WTC11 (cell line): ENCODE measurements at regions not wholly inside any gene's neighbourhood (a gene's known extent, or its start where the extent isn't known, plus 50 kb on each side); places are given as distances from the start of the nearest gene placed in this dataset.
A peak's percentile ranks its signal among the peaks of the same experiment; 100 is the strongest.

Experiments used
- ATAC-seq: fragments of 200-7000 bp; cut with Tn5 transposase; 2 replicates; pipeline ENCODE4 v1.10.0; 2021; ENCODE audit warnings: mild to moderate bottlenecking, moderate library complexity
- CTCF ChIA-PET: fragments of 300-600 bp; sonication (Branson Sonifier 250); formaldehyde crosslinking; loops from one replicate; lab custom pipeline; 2021; ENCODE audit warnings: antibody characterized with exemption; lab: Charles Lee
- POLR2A ChIA-PET: fragments of 350-600 bp; sonication (Branson Sonifier 250); formaldehyde crosslinking; loops from one replicate; lab custom pipeline; 2021; ENCODE audit warnings: antibody characterized with exemption; lab: Charles Lee
- DNase-seq: peaks from one replicate; pipeline ENCODE4 v3.0.0; 2021; ENCODE audit warnings: low spot score
- H3K27ac Mint-ChIP-seq: 2 replicates; pipeline ENCODE4 v1.8.0; 2021; ENCODE audit warnings: mixed read lengths
- H3K27me3 Mint-ChIP-seq: 2 replicates; pipeline ENCODE4 v1.8.0; 2021; ENCODE audit warnings: low read depth, mild to moderate bottlenecking, moderate library complexity, mixed read lengths
- H3K36me3 Mint-ChIP-seq: 2 replicates; pipeline ENCODE4 v1.8.0; 2021; ENCODE audit warnings: mixed read lengths
- H3K4me1 Mint-ChIP-seq: 2 replicates; pipeline ENCODE4 v1.8.0; 2022; ENCODE audit warnings: mixed read lengths
- H3K4me3 Mint-ChIP-seq: 2 replicates; pipeline ENCODE4 v1.8.0; 2021; ENCODE audit warnings: mild to moderate bottlenecking, moderate library complexity, mixed read lengths
- H3K9me3 Mint-ChIP-seq: 2 replicates; pipeline ENCODE4 v1.8.0; 2021; ENCODE audit warnings: mixed read lengths
- ATF1 ChIP-seq: sonication (generic); formaldehyde crosslinking; IDR thresholded peaks from 2 replicates; pipeline ENCODE4 v1.8.1; 2023; ENCODE audit warnings: mild to moderate bottlenecking, moderate library complexity, missing genetic modification reagents
- ELF4 ChIP-seq: sonication (generic); formaldehyde crosslinking; IDR thresholded peaks from 2 replicates; pipeline ENCODE4 v1.8.1; 2022; ENCODE audit warnings: low read depth, mild to moderate bottlenecking, moderate library complexity, missing genetic modification reagents
- EMX1 ChIP-seq: fragments of 250-450 bp; sonication (Bioruptor Pico); IDR thresholded peaks from 2 replicates; pipeline ENCODE4 v1.8.0; 2021; ENCODE audit warnings: mild to moderate bottlenecking
- ESRRA ChIP-seq: sonication (generic); formaldehyde crosslinking; IDR thresholded peaks from 2 replicates; pipeline ENCODE4 v1.8.1; 2022; ENCODE audit warnings: mild to moderate bottlenecking, missing genetic modification reagents, borderline replicate concordance
- FOXK1 ChIP-seq: sonication (generic); formaldehyde crosslinking; IDR thresholded peaks from 2 replicates; pipeline ENCODE4 v1.8.0; 2022; ENCODE audit warnings: mild to moderate bottlenecking, moderate library complexity, missing genetic modification reagents
- JUN ChIP-seq: sonication (generic); formaldehyde crosslinking; IDR thresholded peaks from 2 replicates; pipeline ENCODE4 v1.8.0; 2023; ENCODE audit warnings: mild to moderate bottlenecking, missing genetic modification reagents
- NFATC4 ChIP-seq: fragments of 250-450 bp; sonication (Bioruptor Pico); IDR thresholded peaks from 2 replicates; pipeline ENCODE4 v1.9.0; 2021; ENCODE audit warnings: mild to moderate bottlenecking
- NFYB ChIP-seq: sonication (generic); formaldehyde crosslinking; conservative IDR thresholded peaks from 2 replicates; pipeline ENCODE4 v1.8.0; 2022; ENCODE audit warnings: low read depth, missing genetic modification reagents
- NR3C1 ChIP-seq: sonication (generic); formaldehyde crosslinking; conservative IDR thresholded peaks from 2 replicates; pipeline ENCODE4 v1.8.1; 2023; ENCODE audit warnings: low read depth, mild to moderate bottlenecking, missing genetic modification reagents
- OVOL2 ChIP-seq: fragments of 250-450 bp; sonication (Bioruptor Pico); IDR thresholded peaks from 2 replicates; pipeline ENCODE4 v1.9.0; 2021; ENCODE audit warnings: mild to moderate bottlenecking, borderline replicate concordance
- PRRX2 ChIP-seq: fragments of 250-450 bp; sonication (Bioruptor Pico); IDR thresholded peaks from 2 replicates; pipeline ENCODE4 v1.8.0; 2021; ENCODE audit warnings: mild to moderate bottlenecking
- SMAD3 ChIP-seq: sonication (generic); formaldehyde crosslinking; IDR thresholded peaks from 2 replicates; pipeline ENCODE4 v1.8.0; 2022; ENCODE audit warnings: missing genetic modification reagents, mild to moderate bottlenecking, borderline replicate concordance
- TEAD4 ChIP-seq: sonication (generic); formaldehyde crosslinking; IDR thresholded peaks from 2 replicates; pipeline ENCODE4 v1.8.0; 2022; ENCODE audit warnings: mild to moderate bottlenecking, missing genetic modification reagents
- ZNF121 ChIP-seq: sonication (generic); formaldehyde crosslinking; IDR thresholded peaks from 2 replicates; pipeline ENCODE4 v1.8.0; 2023; ENCODE audit warnings: missing genetic modification reagents
- ZNF423 ChIP-seq: fragments of 250-450 bp; sonication (Bioruptor Pico); IDR thresholded peaks from 2 replicates; pipeline ENCODE4 v2.1.2; 2022; ENCODE audit warnings: mild to moderate bottlenecking, moderate library complexity
- ZNF671 ChIP-seq: fragments of 250-450 bp; sonication (Bioruptor Pico); IDR thresholded peaks from 2 replicates; pipeline ENCODE4 v1.8.0; 2021; ENCODE audit warnings: mild to moderate bottlenecking
- TF ChIP-seq, protein P1 (sequence below): fragments of 250-450 bp; sonication (Bioruptor Pico); IDR thresholded peaks from 2 replicates; pipeline ENCODE4 v2.1.2; 2022; ENCODE audit warnings: mild to moderate bottlenecking, moderate library complexity
- TF ChIP-seq, protein P2 (sequence below): fragments of 250-450 bp; sonication (Bioruptor Pico); IDR thresholded peaks from 2 replicates; pipeline ENCODE4 v1.9.0; 2021; ENCODE audit warnings: moderate library complexity, mild to moderate bottlenecking, inconsistent platforms, borderline replicate concordance
- TF ChIP-seq, protein P3 (sequence below): sonication (generic); formaldehyde crosslinking; IDR thresholded peaks from 2 replicates; pipeline ENCODE4 v1.8.1; 2022; ENCODE audit warnings: mild to moderate bottlenecking, missing genetic modification reagents, moderate library complexity, borderline replicate concordance
- TF ChIP-seq, protein P4 (sequence below): sonication (generic); formaldehyde crosslinking; conservative IDR thresholded peaks from 2 replicates; pipeline ENCODE4 v1.8.1; 2022; ENCODE audit warnings: mild to moderate bottlenecking, missing genetic modification reagents
- TF ChIP-seq, protein P5 (sequence below): sonication (generic); formaldehyde crosslinking; IDR thresholded peaks from 2 replicates; pipeline ENCODE4 v1.8.1; 2023; ENCODE audit warnings: mild to moderate bottlenecking, missing genetic modification reagents
- TF ChIP-seq, protein P6 (sequence below): sonication (generic); formaldehyde crosslinking; IDR thresholded peaks from 2 replicates; pipeline ENCODE4 v1.8.0; 2022; ENCODE audit warnings: missing genetic modification reagents

DNA sequence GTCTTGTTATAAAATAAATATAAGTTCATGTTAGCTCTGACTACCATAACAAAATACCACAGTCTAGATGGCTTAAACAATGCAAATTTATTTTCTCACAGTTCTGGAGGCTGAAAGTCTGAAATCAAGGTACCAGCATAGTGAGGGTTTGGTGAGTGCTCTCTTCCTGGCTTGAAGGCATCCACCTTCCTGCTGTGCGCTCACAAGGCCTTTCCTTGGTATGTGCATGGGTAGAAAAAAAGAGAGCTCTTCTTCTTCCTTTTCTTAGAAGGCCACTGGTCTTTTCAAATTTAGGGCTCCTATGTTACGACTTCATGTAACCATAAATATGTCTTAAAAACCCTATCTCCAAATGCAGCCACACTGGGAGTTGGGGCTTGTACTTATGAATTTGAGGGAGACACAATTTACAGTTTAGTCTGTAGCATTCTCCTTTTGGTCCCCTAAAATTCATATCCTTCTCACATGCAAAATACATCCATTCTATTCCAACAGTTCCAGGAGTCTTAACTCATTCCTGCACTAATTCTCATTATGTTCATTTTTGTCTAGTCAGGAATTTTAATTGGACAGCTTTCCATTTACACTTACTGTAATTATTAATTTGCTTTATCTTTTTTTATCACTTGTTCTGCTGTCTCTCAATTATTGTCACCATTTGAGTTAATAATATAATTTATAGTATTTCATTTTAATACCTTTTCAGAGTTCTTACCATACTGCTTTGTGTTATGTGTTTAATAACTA lies 381.9 kb upstream of the EPHA7 start:
- ChIA-PET POLR2A (interaction anchor here (1.0 kb wide), 1 partner anchor 10 kb away, joined by 3 read pairs; no protein-coding TSS in a partner anchor), CTCF (interaction anchor here (0.7 to 1.0 kb wide), 3 partner anchors 12 to 22 kb away, joined by 3 to 4 read pairs (median 4); no protein-coding TSS in a partner anchor)
- no peaks in the 10 kb centered on the region for H3K27me3 Mint-ChIP-seq
- no peak for TF ChIP-seq NFYB (CRISPR knock-in tag)
- TF ChIP-seq OVOL2: no peak
- no peaks in the 10 kb centered on the region for H3K9me3 Mint-ChIP-seq
- peak overlapping the region; percentile 52; the same call in 1 of the 2 replicates for H3K27ac Mint-ChIP-seq
- H3K36me3 Mint-ChIP-seq: peaks cover 4% of the 10 kb centered on the region; the same call in 1 of the 2 replicates
- H3K4me1 Mint-ChIP-seq: peaks cover 16% of the 10 kb centered on the region
- ATAC-seq (peak; percentile 99), DNase-seq (peak; percentile 28)
- H3K4me3 Mint-ChIP-seq: no peak overlapping the region

DNA sequence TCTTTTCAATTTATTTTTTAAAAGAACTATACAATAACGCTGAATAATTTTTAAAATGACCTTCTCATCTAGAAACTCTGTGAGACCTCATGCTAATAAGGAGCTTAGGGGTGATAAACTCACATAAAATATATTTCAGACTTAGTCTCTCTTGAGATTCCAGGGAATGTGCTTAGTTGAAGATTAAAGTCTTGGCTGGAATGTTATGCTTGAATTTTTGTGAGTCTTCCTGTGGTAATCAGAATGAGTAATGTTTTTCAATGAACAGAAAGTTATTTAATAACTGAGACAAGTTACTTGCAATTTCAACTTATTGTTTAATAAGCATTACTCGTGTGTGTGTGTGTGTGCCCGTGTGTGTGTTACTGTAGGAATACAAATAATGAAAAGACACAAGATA lies 379.9 kb upstream of the EPHA7 start:
- Mint-ChIP-seq H3K4me1 (peaks cover 20% of the 10 kb centered on the region), H3K27me3 (no peaks in the 10 kb centered on the region), H3K27ac (no peak overlapping the region), H3K4me3 (no peak overlapping the region), H3K36me3 (no peaks in the 10 kb centered on the region), H3K9me3 (no peaks in the 10 kb centered on the region)
- DNase-seq (no peak), ATAC-seq (no peak)
- TF ChIP-seq, protein P1, sequence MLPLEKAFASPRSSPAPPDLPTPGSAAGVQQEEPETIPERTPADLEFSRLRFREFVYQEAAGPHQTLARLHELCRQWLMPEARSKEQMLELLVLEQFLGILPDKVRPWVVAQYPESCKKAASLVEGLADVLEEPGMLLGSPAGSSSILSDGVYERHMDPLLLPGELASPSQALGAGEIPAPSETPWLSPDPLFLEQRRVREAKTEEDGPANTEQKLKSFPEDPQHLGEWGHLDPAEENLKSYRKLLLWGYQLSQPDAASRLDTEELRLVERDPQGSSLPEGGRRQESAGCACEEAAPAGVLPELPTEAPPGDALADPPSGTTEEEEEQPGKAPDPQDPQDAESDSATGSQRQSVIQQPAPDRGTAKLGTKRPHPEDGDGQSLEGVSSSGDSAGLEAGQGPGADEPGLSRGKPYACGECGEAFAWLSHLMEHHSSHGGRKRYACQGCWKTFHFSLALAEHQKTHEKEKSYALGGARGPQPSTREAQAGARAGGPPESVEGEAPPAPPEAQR: no peak
- no peak for TF ChIP-seq FOXK1 (CRISPR knock-in tag)
- ChIA-PET CTCF (no interaction called here), POLR2A (no interaction called here)

DNA sequence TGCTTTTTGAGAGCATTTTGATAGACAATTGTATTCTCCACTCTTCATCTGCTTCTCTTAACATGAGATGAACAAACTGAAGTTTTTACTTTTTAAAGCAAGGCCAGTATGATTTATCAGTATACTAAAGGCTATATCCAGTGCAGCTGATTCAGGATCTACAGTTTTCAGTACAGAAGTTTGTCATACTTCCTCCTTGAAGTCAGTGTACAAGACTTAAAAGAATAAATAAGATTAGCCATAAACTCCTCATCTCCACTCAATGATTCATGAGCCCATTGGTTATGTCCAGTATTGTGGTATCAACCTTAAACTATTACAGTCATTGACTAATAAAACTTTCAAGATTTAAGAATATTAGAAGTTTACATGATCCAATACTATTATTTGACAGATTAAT lies 374.8 kb upstream of the EPHA7 start:
- no peak overlapping the region for H3K27ac Mint-ChIP-seq
- H3K4me1 Mint-ChIP-seq: peaks cover 17% of the 10 kb centered on the region
- ATAC-seq (no peak), DNase-seq (no peak)
- ChIA-PET POLR2A (no interaction called here), CTCF (no interaction called here)
- no peaks in the 10 kb centered on the region for H3K36me3 Mint-ChIP-seq
- no peaks in the 10 kb centered on the region for H3K27me3 Mint-ChIP-seq
- TF ChIP-seq, protein P2, sequence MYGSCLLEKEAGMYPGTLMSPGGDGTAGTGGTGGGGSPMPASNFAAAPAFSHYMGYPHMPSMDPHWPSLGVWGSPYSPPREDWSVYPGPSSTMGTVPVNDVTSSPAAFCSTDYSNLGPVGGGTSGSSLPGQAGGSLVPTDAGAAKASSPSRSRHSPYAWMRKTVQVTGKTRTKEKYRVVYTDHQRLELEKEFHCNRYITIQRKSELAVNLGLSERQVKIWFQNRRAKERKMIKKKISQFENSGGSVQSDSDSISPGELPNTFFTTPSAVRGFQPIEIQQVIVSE (CRISPR knock-in tag): no peak
- TF ChIP-seq, protein P3, sequence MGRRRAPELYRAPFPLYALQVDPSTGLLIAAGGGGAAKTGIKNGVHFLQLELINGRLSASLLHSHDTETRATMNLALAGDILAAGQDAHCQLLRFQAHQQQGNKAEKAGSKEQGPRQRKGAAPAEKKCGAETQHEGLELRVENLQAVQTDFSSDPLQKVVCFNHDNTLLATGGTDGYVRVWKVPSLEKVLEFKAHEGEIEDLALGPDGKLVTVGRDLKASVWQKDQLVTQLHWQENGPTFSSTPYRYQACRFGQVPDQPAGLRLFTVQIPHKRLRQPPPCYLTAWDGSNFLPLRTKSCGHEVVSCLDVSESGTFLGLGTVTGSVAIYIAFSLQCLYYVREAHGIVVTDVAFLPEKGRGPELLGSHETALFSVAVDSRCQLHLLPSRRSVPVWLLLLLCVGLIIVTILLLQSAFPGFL (CRISPR knock-in tag): no peak
- no peak for TF ChIP-seq ESRRA (CRISPR knock-in tag)
- TF ChIP-seq ZNF121 (CRISPR knock-in tag): no peak
- TF ChIP-seq EMX1: no peak
- no peak for TF ChIP-seq ELF4 (CRISPR knock-in tag)
- TF ChIP-seq, protein P4, sequence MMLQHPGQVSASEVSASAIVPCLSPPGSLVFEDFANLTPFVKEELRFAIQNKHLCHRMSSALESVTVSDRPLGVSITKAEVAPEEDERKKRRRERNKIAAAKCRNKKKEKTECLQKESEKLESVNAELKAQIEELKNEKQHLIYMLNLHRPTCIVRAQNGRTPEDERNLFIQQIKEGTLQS (CRISPR knock-in tag): no peak
- TF ChIP-seq JUN: no peak
- no peak for TF ChIP-seq NR3C1 (CRISPR knock-in tag)
- TF ChIP-seq SMAD3 (CRISPR knock-in tag): no peak
- TF ChIP-seq ATF1 (CRISPR knock-in tag): no peak
- no peak for TF ChIP-seq PRRX2 (CRISPR knock-in tag)
- no peaks in the 10 kb centered on the region for H3K9me3 Mint-ChIP-seq
- H3K4me3 Mint-ChIP-seq: no peak overlapping the region

DNA sequence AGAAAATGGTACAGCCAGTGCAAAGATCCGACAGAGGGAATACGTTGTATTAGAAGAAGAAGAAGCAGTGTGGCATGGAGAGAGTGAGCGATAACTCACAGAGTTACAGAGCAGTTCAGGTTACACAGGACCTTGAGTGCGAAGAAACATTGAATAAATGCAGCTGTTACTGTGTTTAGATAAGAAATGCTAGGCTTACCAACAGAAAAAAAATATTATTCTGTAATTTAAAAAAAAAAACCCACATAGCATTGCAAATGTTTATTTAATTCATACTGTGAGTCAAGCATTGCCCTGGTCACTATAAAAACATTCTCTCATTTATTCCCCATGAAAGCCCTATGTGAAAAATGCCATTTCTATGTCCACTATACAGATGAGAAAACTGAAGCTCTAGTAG lies 373.4 kb upstream of the EPHA7 start:
- no peak for DNase-seq
- Mint-ChIP-seq H3K4me1 (peaks cover 26% of the 10 kb centered on the region), H3K9me3 (no peaks in the 10 kb centered on the region), H3K4me3 (no peak overlapping the region), H3K27me3 (no peaks in the 10 kb centered on the region), H3K36me3 (no peaks in the 10 kb centered on the region), H3K27ac (0 out of 2 replicates have a peak overlapping the region, but pooled peaks have one; percentile 65)
- ChIA-PET POLR2A (no interaction called here), CTCF (no interaction called here)
- no peak for ATAC-seq
- TF ChIP-seq TEAD4 (no peak), ATF1 (CRISPR knock-in tag) (no peak), ZNF671 (CRISPR knock-in tag) (no peak), NFATC4 (no peak), ZNF423 (no peak), ZNF121 (CRISPR knock-in tag) (no peak), NFYB (CRISPR knock-in tag) (no peak)
- TF ChIP-seq, protein P5, sequence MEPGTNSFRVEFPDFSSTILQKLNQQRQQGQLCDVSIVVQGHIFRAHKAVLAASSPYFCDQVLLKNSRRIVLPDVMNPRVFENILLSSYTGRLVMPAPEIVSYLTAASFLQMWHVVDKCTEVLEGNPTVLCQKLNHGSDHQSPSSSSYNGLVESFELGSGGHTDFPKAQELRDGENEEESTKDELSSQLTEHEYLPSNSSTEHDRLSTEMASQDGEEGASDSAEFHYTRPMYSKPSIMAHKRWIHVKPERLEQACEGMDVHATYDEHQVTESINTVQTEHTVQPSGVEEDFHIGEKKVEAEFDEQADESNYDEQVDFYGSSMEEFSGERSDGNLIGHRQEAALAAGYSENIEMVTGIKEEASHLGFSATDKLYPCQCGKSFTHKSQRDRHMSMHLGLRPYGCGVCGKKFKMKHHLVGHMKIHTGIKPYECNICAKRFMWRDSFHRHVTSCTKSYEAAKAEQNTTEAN (CRISPR knock-in tag): no peak
- TF ChIP-seq, protein P6, sequence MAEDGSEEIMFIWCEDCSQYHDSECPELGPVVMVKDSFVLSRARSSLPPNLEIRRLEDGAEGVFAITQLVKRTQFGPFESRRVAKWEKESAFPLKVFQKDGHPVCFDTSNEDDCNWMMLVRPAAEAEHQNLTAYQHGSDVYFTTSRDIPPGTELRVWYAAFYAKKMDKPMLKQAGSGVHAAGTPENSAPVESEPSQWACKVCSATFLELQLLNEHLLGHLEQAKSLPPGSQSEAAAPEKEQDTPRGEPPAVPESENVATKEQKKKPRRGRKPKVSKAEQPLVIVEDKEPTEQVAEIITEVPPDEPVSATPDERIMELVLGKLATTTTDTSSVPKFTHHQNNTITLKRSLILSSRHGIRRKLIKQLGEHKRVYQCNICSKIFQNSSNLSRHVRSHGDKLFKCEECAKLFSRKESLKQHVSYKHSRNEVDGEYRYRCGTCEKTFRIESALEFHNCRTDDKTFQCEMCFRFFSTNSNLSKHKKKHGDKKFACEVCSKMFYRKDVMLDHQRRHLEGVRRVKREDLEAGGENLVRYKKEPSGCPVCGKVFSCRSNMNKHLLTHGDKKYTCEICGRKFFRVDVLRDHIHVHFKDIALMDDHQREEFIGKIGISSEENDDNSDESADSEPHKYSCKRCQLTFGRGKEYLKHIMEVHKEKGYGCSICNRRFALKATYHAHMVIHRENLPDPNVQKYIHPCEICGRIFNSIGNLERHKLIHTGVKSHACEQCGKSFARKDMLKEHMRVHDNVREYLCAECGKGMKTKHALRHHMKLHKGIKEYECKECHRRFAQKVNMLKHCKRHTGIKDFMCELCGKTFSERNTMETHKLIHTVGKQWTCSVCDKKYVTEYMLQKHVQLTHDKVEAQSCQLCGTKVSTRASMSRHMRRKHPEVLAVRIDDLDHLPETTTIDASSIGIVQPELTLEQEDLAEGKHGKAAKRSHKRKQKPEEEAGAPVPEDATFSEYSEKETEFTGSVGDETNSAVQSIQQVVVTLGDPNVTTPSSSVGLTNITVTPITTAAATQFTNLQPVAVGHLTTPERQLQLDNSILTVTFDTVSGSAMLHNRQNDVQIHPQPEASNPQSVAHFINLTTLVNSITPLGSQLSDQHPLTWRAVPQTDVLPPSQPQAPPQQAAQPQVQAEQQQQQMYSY (CRISPR knock-in tag): no peak
